CD8-positive, alpha-beta memory T cell (primary cell): ENCODE measurements at regions not wholly inside any gene's neighbourhood (a gene's known extent, or its start where the extent isn't known, plus 50 kb on each side); places are given as distances from the start of the nearest gene placed in this dataset.

ENCODE experiments used
- CTCF ChIA-PET: fragments of 350-600 bp; sonication (Branson Sonifier 250); formaldehyde crosslinking; loops from one replicate; lab custom pipeline; 2021; ENCODE audit warnings: antibody characterized with exemption; lab: Charles Lee
- POLR2A ChIA-PET: fragments of 350-600 bp; sonication (Branson Sonifier 250); formaldehyde crosslinking; loops from one replicate; lab custom pipeline; 2021; ENCODE audit warnings: antibody characterized with exemption; lab: Charles Lee
- DNase-seq, 5 donors: peaks; one replicate each; pipeline versions ENCODE4 v3.0.0 to v3.0.0-alpha.2; 2020 to 2022; ENCODE audit warnings: mixed read lengths in 1 of 5
- H3K27ac ChIP-seq: one replicate; pipeline ENCODE4 v1.7.0; 2013; ENCODE audit warnings: low read depth, mild to moderate bottlenecking, low read length, moderate library complexity
- H3K27me3 ChIP-seq: 2 replicates; pipeline ENCODE4 v1.7.0; 2013; ENCODE audit warnings: low read length, mild to moderate bottlenecking; ENCODE audit not compliant: insufficient read depth, poor library complexity, severe bottlenecking
- H3K36me3 ChIP-seq: 2 replicates; pipeline ENCODE4 v1.7.0; 2013; ENCODE audit warnings: mild to moderate bottlenecking, low read length, moderate library complexity; ENCODE audit not compliant: insufficient read depth
- H3K4me1 ChIP-seq: 2 replicates; pipeline ENCODE4 v1.7.0; 2013; ENCODE audit warnings: mild to moderate bottlenecking, low read length, moderate library complexity; ENCODE audit not compliant: insufficient read depth
- H3K4me3 ChIP-seq: 2 replicates; pipeline ENCODE4 v1.7.0; 2013; ENCODE audit warnings: mild to moderate bottlenecking, low read length
- H3K9me3 ChIP-seq: 2 replicates; pipeline ENCODE4 v1.7.0; 2013; ENCODE audit warnings: mild to moderate bottlenecking, low read length
- H3K27ac Mint-ChIP-seq, 8 donors: one replicate each; pipeline ENCODE4 v1.8.0; 2020 to 2021; ENCODE audit warnings: mixed read lengths in 8 of 8, mild to moderate bottlenecking in 6 of 8, inconsistent platforms in 3 of 8, moderate library complexity in 3 of 8
- H3K27me3 Mint-ChIP-seq, 2 donors: one replicate each; pipeline ENCODE4 v1.8.0; 2020 to 2021; ENCODE audit warnings: mixed read lengths in 2 of 2, mild to moderate bottlenecking in 1 of 2, moderate library complexity in 1 of 2
- H3K36me3 Mint-ChIP-seq, 3 donors: one replicate each; pipeline ENCODE4 v1.8.0; 2020 to 2021; ENCODE audit warnings: mixed read lengths in 3 of 3, inconsistent platforms in 1 of 3, mild to moderate bottlenecking in 1 of 3
- H3K4me1 Mint-ChIP-seq, 3 donors: one replicate each; pipeline ENCODE4 v1.8.0; 2020 to 2021; ENCODE audit warnings: mixed read lengths in 3 of 3, inconsistent platforms in 1 of 3, mild to moderate bottlenecking in 1 of 3
- H3K4me3 Mint-ChIP-seq, 7 donors: one replicate each; pipeline ENCODE4 v1.8.0; 2020 to 2021; ENCODE audit warnings: mixed read lengths in 7 of 7, mild to moderate bottlenecking in 6 of 7, moderate library complexity in 4 of 7, inconsistent platforms in 2 of 7
- H3K9me3 Mint-ChIP-seq, 5 donors: one replicate each; pipeline ENCODE4 v1.8.0; 2020 to 2022; ENCODE audit warnings: mixed read lengths in 5 of 5, mild to moderate bottlenecking in 3 of 5, moderate library complexity in 2 of 5, inconsistent platforms in 1 of 5

DNA sequence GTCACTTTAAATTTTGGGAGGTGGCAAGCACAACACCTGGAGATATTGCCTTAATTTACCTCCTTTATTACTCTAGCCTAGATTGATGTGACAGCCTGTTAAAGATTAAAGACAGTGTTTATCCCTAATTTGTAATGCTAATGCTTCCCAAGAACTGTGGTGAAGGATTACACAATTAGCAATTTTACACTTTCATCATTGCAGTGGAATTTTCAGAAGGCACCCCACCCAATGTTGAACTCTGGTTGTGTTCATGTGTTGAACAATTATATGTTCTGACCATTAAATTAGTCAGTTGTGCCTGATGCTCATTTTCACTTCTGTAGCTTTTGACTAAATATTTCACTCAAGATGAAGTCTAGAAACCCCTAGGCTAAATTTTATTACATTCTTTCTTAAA, 317.1 kb upstream of the CWC22 start:
- no peak overlapping the region for H3K4me3 ChIP-seq
- H3K27ac ChIP-seq = no peak overlapping the region
- no peaks in the 10 kb centered on the region for H3K4me1 Mint-ChIP-seq
- no peaks in the 10 kb centered on the region for H3K27me3 ChIP-seq
- H3K9me3 Mint-ChIP-seq = peaks cover 0 to 5% (median 2%) of the 10 kb centered on the region in 5 donors
- H3K4me1 ChIP-seq = no peaks in the 10 kb centered on the region
- no peak overlapping the region for H3K4me3 Mint-ChIP-seq
- CTCF ChIA-PET = no interaction called here
- H3K36me3 Mint-ChIP-seq = no peaks in the 10 kb centered on the region
- no peak overlapping the region for H3K27ac Mint-ChIP-seq
- POLR2A ChIA-PET = no interaction called here
- DNase-seq = no peak
- H3K27me3 Mint-ChIP-seq = peaks cover 0 to 9% of the 10 kb centered on the region in 2 donors
- no peaks in the 10 kb centered on the region for H3K9me3 ChIP-seq
- H3K36me3 ChIP-seq = no peaks in the 10 kb centered on the region

DNA sequence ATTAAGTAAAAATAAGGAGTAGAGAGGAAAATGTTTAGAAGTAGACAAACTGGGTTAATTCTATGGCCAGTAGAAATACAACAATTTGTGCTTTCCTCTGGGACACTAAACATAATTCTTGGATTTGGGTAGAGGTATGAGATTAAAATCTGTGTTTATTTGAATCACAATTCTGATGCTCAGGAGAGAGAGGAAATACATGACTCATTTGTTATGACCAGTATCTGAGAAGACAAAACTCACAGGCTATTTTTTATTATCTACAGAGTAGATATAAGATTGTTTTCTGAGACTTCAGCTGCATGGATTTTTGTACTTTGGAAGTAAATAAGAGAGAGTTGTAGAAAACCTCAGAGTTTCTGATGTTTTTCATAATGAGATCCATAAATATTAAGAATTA, 315.7 kb upstream of the CWC22 start:
- H3K4me1 Mint-ChIP-seq = no peaks in the 10 kb centered on the region

DNA sequence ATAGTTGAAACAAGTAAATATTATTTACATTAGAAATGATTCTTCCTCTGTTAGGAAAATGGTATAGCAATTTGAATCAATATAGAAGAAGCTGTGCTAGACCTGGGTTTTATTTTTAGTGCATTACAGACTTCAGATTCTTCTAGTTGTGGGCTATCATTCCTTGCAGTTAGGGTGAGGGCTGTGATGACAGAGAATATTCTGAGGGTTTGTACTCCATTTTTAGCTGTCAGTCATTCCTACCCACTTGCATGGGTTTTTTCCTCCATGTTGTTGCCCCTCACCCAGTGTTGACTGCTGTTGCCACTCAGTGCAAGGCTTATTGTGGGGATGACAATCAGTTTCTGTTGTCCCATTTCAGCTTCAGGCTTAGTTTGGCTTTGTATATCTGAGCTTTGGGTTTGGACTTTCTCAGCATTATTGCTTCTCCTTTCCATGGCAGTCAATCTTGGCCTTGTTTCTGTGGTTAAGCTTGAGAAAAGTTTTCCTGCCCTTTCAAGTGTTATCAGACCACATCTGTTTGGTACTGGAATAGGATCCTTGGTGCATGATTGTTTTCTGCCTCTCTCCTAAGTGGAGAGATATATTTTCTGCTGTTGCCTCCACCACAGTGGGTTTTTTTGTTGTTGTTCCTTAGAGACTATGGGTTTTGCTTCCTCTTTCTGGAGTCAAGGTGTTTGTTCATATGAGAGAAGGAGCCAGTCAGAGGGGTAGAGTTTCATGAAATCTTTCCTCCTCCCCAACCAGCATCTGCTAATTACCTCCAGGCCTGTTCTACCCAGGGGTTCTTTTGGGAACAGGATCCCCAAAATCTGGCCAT, 312.7 kb upstream of the CWC22 start:
- Mint-ChIP-seq H3K4me3 (no peak overlapping the region), H3K9me3 (peaks cover 0 to 4% (median 2%) of the 10 kb centered on the region in 5 donors), H3K27me3 (no peaks in the 10 kb centered on the region), H3K36me3 (no peaks in the 10 kb centered on the region), H3K4me1 (no peaks in the 10 kb centered on the region), H3K27ac (no peak overlapping the region)
- Histone ChIP-seq H3K9me3 (no peaks in the 10 kb centered on the region), H3K4me1 (no peaks in the 10 kb centered on the region), H3K27ac (no peak overlapping the region), H3K36me3 (no peaks in the 10 kb centered on the region), H3K4me3 (no peak overlapping the region), H3K27me3 (no peaks in the 10 kb centered on the region)
- no peak for DNase-seq
- CTCF ChIA-PET = no interaction called here
- POLR2A ChIA-PET = no interaction called here

More for the DNA sequence above, 315.7 kb upstream of the CWC22 start:
- Histone ChIP-seq H3K9me3 (no peaks in the 10 kb centered on the region), H3K27me3 (no peaks in the 10 kb centered on the region), H3K4me1 (no peaks in the 10 kb centered on the region), H3K27ac (no peak overlapping the region), H3K4me3 (no peak overlapping the region), H3K36me3 (no peaks in the 10 kb centered on the region)
- ChIA-PET CTCF (no interaction called here), POLR2A (no interaction called here)
- DNase-seq = no peak
- Mint-ChIP-seq H3K4me3 (no peak overlapping the region), H3K36me3 (no peaks in the 10 kb centered on the region), H3K9me3 (peaks cover 0 to 5% (median 2%) of the 10 kb centered on the region in 5 donors), H3K27ac (no peak overlapping the region), H3K27me3 (peaks cover 0 to 9% of the 10 kb centered on the region in 2 donors)

DNA sequence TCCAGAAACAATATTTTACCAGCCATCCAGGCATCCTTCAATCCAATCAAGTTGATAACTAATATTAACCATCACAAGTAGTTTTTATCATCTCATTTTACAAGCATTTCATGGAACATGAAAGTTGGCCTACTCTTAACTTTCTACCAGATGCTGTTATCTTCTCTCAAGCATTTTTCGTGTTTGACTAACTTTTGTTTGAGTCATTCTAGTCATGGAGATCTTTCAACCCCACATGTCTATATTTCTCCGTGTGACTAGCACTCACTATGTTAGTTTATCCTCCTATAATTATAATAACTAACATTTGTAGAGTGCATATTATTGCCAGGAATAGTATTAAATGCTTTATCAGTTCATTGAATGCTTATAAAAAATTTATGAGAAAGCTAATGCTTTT, 307.0 kb upstream of the CWC22 start:
- Histone ChIP-seq H3K36me3 (no peaks in the 10 kb centered on the region), H3K27ac (no peak overlapping the region), H3K4me3 (no peak overlapping the region), H3K4me1 (no peaks in the 10 kb centered on the region), H3K27me3 (no peaks in the 10 kb centered on the region), H3K9me3 (no peaks in the 10 kb centered on the region)
- H3K36me3 Mint-ChIP-seq = no peaks in the 10 kb centered on the region
- POLR2A ChIA-PET = no interaction called here
- no peak for DNase-seq
- H3K27me3 Mint-ChIP-seq = no peaks in the 10 kb centered on the region
- peaks cover 0 to 4% (median 0%) of the 10 kb centered on the region in 5 donors for H3K9me3 Mint-ChIP-seq
- CTCF ChIA-PET = no interaction called here
- no peaks in the 10 kb centered on the region for H3K4me1 Mint-ChIP-seq
- H3K27ac Mint-ChIP-seq = no peak overlapping the region
- H3K4me3 Mint-ChIP-seq = no peak overlapping the region

DNA sequence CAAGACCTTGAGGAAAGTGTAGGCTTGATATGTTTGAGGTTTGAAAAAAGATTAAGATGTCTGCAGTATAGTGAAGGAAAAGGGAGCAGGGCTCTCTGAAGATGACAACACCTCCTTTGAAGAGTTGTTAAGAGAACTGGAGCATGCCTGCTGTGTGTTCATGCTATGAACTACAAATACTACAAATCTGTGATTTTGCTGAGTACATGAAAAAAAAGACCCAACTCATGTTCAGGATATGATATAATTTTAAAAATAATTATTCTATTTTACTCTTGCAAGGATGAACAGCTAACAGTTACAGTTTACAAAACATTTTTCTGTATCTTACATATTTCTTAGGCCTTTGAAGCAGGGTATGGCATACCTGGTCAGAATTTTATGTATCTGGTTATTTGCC, 305.4 kb upstream of the CWC22 start:
- no peaks in the 10 kb centered on the region for H3K36me3 ChIP-seq
- ChIA-PET CTCF (no interaction called here), POLR2A (no interaction called here)
- no peaks in the 10 kb centered on the region for H3K27me3 ChIP-seq
- H3K4me3 ChIP-seq = no peak overlapping the region
- no peaks in the 10 kb centered on the region for H3K4me1 ChIP-seq
- H3K27ac ChIP-seq = no peak overlapping the region
- no peaks in the 10 kb centered on the region for H3K9me3 ChIP-seq
- peaks cover 0 to 4% (median 0%) of the 10 kb centered on the region in 5 donors for H3K9me3 Mint-ChIP-seq
- DNase-seq = no peak
- H3K27me3 Mint-ChIP-seq = no peaks in the 10 kb centered on the region
- H3K36me3 Mint-ChIP-seq = no peaks in the 10 kb centered on the region
- no peak overlapping the region for H3K27ac Mint-ChIP-seq
- no peaks in the 10 kb centered on the region for H3K4me1 Mint-ChIP-seq
- H3K4me3 Mint-ChIP-seq = no peak overlapping the region

DNA sequence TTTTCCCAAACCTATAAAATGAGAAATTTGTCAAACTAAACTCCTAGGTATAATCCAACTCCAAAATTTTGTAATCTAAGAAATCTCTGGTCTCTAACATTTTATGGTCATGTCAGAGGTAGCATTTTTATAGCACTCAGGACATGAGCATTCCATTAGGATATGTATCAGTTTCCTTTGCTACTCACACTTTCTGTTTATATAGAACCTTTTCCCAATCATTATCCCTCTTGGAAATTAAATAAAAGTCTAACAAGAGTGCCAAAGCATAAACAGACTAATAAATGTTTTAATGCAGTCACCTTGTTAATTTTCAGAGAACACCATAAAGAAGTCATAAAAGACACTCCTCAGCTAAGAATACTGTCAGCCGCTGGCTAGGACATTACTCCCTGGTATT, 300.0 kb upstream of the CWC22 start:
- ChIA-PET POLR2A (no interaction called here), CTCF (no interaction called here)
- no peak overlapping the region for H3K4me3 Mint-ChIP-seq
- no peak overlapping the region for H3K27ac Mint-ChIP-seq
- no peaks in the 10 kb centered on the region for H3K36me3 Mint-ChIP-seq
- no peaks in the 10 kb centered on the region for H3K9me3 ChIP-seq
- H3K27me3 Mint-ChIP-seq = no peaks in the 10 kb centered on the region
- no peaks in the 10 kb centered on the region for H3K9me3 Mint-ChIP-seq
- no peak overlapping the region for H3K4me3 ChIP-seq
- H3K36me3 ChIP-seq = no peaks in the 10 kb centered on the region
- H3K4me1 Mint-ChIP-seq = no peaks in the 10 kb centered on the region
- DNase-seq = no peak
- H3K27me3 ChIP-seq = no peaks in the 10 kb centered on the region
- no peaks in the 10 kb centered on the region for H3K4me1 ChIP-seq
- no peak overlapping the region for H3K27ac ChIP-seq

DNA sequence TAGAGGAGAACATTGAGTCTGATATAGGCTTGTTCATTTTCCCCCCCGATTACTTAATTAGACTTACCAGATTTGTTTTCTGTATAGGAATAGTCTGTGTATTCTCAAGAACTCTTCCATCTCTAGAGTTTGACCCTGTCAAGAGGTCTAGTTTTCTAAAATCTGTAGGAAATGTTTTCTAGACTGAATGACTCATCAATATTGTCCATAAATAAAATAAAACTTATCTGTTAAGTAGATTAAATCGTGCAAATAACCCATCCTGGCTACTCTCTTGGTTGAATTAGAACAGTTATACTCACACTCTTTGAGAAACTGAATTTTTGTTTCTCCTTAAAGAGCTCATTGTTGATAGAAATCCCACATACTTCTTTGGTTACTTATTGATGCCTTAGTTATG, 299.2 kb upstream of the CWC22 start:
- no peak overlapping the region for H3K27ac Mint-ChIP-seq
- H3K9me3 ChIP-seq = no peaks in the 10 kb centered on the region
- no peaks in the 10 kb centered on the region for H3K4me1 Mint-ChIP-seq
- no peak overlapping the region for H3K4me3 Mint-ChIP-seq
- no peaks in the 10 kb centered on the region for H3K27me3 Mint-ChIP-seq
- POLR2A ChIA-PET = no interaction called here
- no peaks in the 10 kb centered on the region for H3K4me1 ChIP-seq
- H3K4me3 ChIP-seq = no peak overlapping the region
- H3K9me3 Mint-ChIP-seq = peaks cover 0 to 3% (median 2%) of the 10 kb centered on the region in 5 donors
- CTCF ChIA-PET = no interaction called here
- H3K27ac ChIP-seq = no peak overlapping the region
- H3K36me3 ChIP-seq = no peaks in the 10 kb centered on the region
- no peaks in the 10 kb centered on the region for H3K36me3 Mint-ChIP-seq
- no peak for DNase-seq
- no peaks in the 10 kb centered on the region for H3K27me3 ChIP-seq

DNA sequence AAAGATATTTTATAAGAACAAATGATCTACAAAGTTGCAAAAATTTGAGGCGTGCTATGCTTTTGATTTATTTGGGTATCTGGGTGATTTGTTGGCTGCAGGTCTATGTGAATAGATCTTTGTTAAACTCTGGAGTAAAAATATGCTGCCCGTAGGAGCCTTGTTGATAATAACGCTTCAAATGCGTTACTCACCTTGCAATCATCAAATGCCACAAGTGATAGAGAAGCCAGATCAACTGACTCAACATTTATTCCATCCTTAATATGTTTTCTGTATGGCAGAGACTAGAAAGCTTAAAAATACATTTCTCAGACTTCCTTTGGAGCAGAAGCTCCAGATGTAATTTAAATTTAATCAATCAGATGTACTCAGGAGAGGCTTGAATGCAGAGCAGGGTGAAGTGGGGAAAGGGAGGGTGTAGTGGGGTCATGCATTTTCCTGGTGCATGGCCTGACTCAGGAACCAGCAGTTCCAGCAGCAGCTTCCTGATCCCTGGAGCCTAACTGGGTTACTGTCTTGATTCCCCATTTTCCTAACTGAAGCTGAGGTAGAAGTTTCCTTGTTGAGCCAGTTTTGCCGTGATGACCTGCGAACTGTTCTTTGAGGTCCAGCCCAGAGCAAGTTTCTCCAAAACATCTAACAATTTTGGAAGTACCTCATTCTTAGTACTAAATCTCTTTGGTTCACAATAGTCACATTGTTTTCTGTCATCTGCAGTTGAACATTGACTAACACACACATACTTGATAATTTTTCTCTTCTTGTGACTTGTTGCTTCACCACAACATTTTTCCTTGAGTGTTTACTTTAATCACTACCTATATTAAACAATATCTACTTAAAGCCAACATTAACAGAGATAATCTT, 284.7 kb upstream of the CWC22 start:
- H3K9me3 ChIP-seq = no peaks in the 10 kb centered on the region
- H3K9me3 Mint-ChIP-seq = no peaks in the 10 kb centered on the region
- H3K27ac ChIP-seq = no peak overlapping the region
- H3K36me3 Mint-ChIP-seq = no peaks in the 10 kb centered on the region
- ChIA-PET POLR2A (no interaction called here), CTCF (no interaction called here)
- H3K36me3 ChIP-seq = no peaks in the 10 kb centered on the region
- no peaks in the 10 kb centered on the region for H3K4me1 ChIP-seq
- H3K4me3 Mint-ChIP-seq = no peak overlapping the region
- no peak overlapping the region for H3K27ac Mint-ChIP-seq
- no peaks in the 10 kb centered on the region for H3K27me3 ChIP-seq
- peaks cover under 1 to 2% of the 10 kb centered on the region in 2 donors for H3K27me3 Mint-ChIP-seq
- no peak overlapping the region for H3K4me3 ChIP-seq
- no peaks in the 10 kb centered on the region for H3K4me1 Mint-ChIP-seq
- no peak for DNase-seq
